Mucosa of descending colon (tissue), 3 donors: ENCODE measurements at regions not wholly inside any gene's neighbourhood (a gene's known extent, or its start where the extent isn't known, plus 50 kb on each side); places are given as distances from the start of the nearest gene placed in this dataset.

ENCODE experiments used
- ATAC-seq: fragments of 200-7000 bp; cut with Tn5 transposase; one replicate; pipeline ENCODE4 v1.9.1; 2020; ENCODE audit warnings: mild to moderate bottlenecking, moderate library complexity
- DNase-seq, 3 donors: peaks; one replicate each; pipeline ENCODE4 v3.0.0-alpha.2; 2020
- H3K36me3 ChIP-seq: fragments of 200-600 bp; one replicate; pipeline ENCODE4 v1.8.0; 2021; ENCODE audit warnings: low read depth, mild to moderate bottlenecking
- H3K4me1 ChIP-seq: fragments of 200-600 bp; one replicate; pipeline ENCODE4 v1.8.0; 2021; ENCODE audit warnings: low read depth, mild to moderate bottlenecking
- H3K4me3 ChIP-seq: fragments of 200-600 bp; one replicate; pipeline ENCODE4 v1.8.0; 2021; ENCODE audit warnings: mild to moderate bottlenecking
- H3K9me3 ChIP-seq: fragments of 200-600 bp; one replicate; pipeline ENCODE4 v1.8.0; 2021; ENCODE audit warnings: mild to moderate bottlenecking
- intact Hi-C, 2 donors: fragments of 100-400 bp; cut with DNase I in 1 of 2; cut with micrococcal nuclease in 1 of 2; formaldehyde crosslinking; loops; one replicate each; pipeline versions ENCODE4 v1.11.0 to v1.11.1; 2022; cut with DNase I, micrococcal nuclease
- TF ChIP-seq, protein P1 (sequence below): fragments of 200-600 bp; IDR thresholded peaks from one replicate; pipeline ENCODE4 v1.8.0; 2022; ENCODE audit warnings: antibody characterized with exemption, mild to moderate bottlenecking
- donor health status: DM: no; HTN: no; CAD: no; lungs with moderate emphysema.
- donor health status: DM: no; HTN: no; CAD: no.
- donor health status: DM: no; HTN: yes; CAD: no.

- Histone ChIP-seq H3K36me3 (no peaks in the 10 kb centered on the region), H3K9me3 (no peaks in the 10 kb centered on the region), H3K4me1 (peaks cover 29% of the 10 kb centered on the region), H3K4me3 (no peak overlapping the region)
- ATAC-seq: no peak
- TF ChIP-seq, protein P1, sequence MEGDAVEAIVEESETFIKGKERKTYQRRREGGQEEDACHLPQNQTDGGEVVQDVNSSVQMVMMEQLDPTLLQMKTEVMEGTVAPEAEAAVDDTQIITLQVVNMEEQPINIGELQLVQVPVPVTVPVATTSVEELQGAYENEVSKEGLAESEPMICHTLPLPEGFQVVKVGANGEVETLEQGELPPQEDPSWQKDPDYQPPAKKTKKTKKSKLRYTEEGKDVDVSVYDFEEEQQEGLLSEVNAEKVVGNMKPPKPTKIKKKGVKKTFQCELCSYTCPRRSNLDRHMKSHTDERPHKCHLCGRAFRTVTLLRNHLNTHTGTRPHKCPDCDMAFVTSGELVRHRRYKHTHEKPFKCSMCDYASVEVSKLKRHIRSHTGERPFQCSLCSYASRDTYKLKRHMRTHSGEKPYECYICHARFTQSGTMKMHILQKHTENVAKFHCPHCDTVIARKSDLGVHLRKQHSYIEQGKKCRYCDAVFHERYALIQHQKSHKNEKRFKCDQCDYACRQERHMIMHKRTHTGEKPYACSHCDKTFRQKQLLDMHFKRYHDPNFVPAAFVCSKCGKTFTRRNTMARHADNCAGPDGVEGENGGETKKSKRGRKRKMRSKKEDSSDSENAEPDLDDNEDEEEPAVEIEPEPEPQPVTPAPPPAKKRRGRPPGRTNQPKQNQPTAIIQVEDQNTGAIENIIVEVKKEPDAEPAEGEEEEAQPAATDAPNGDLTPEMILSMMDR: no peak
- intact Hi-C loops: no loop called here
- DNase-seq: peak in 2 of 3 donors; percentile 32 to 43
Measured at GRCh38 chr17:64785011-64785421, 122.9 kb upstream of the SMURF2 start.

GRCh38 chr17:64784353-64785010 is 122.4 kb upstream of the SMURF2 start:
- intact Hi-C loops: no loop called here
- Histone ChIP-seq H3K9me3 (no peaks in the 10 kb centered on the region), H3K4me1 (peaks cover 35% of the 10 kb centered on the region), H3K36me3 (no peaks in the 10 kb centered on the region), H3K4me3 (no peak overlapping the region)
- TF ChIP-seq, protein P1: no peak
- no peak for ATAC-seq
- peak in 1 of 3 donors; percentile 36 for DNase-seq

- Histone ChIP-seq H3K36me3 (no peaks in the 10 kb centered on the region), H3K4me1 (peaks cover 42% of the 10 kb centered on the region), H3K9me3 (no peaks in the 10 kb centered on the region), H3K4me3 (no peak overlapping the region)
- ATAC-seq (no peak), DNase-seq (peak in 2 of 3 donors; percentile 33 to 48)
- intact Hi-C loops: no loop called here
- TF ChIP-seq, protein P1: no peak
Measured at GRCh38 chr17:64783556-64784352, 121.6 kb upstream of the SMURF2 start.

- no peaks in the 10 kb centered on the region for H3K36me3 ChIP-seq
- intact Hi-C loops: no loop called here
- H3K9me3 ChIP-seq: no peaks in the 10 kb centered on the region
- ATAC-seq (no peak), DNase-seq (peak in 1 of 3 donors; percentile 15)
- TF ChIP-seq, protein P1: no peak
- H3K4me1 ChIP-seq: peaks cover 48% of the 10 kb centered on the region
- H3K4me3 ChIP-seq: no peak overlapping the region
Measured at GRCh38 chr17:64783031-64783461, 120.9 kb upstream of the SMURF2 start.

DNA sequence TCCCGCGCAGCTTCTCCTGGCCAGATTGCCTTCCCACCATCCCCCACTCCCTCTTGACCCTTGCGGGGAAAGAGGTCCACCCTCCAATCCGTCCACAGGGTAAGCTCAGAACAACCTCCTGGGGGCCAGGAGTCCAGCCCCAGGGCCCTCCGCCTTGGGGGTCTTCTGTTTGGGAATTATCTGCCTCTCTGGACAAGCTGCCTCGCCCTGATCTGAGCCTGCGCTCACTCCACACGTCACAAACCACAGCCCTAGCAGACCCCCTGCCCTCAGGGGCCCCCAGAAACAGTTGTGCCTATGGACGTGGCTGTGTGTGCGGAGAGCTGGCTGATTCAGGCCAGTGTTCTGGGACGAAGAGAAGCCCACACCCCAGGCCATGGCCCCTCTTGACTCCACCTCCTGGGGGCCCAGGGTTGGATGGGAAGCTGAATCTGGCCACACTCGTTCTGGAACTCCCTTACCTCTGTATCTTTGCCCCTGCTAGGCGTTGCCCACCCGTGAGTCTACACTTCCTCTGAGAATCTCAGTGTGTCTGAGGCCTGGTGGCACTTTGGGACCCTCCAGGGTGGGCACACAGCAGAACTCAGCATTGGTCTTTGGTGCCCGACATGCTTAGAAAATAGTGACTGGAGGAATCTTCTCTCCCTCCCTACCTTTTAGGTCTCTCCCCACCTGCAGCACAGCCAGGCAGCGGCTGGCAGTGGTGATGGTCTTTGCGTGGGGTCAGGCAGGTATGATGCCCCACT is 119.9 kb upstream of the SMURF2 start:
- DNase-seq (peak in 2 of 3 donors; percentile 42 to 59), ATAC-seq (no peak)
- H3K4me1 ChIP-seq: peaks cover 48% of the 10 kb centered on the region
- H3K36me3 ChIP-seq: no peaks in the 10 kb centered on the region
- H3K4me3 ChIP-seq: no peak overlapping the region
- intact Hi-C loops: no loop called here
- no peaks in the 10 kb centered on the region for H3K9me3 ChIP-seq
- TF ChIP-seq, protein P1: no peak
